Lower leg skin (tissue), 4 donors: ENCODE measurements at regions not wholly inside any gene's neighbourhood (a gene's known extent, or its start where the extent isn't known, plus 50 kb on each side); places are given as distances from the start of the nearest gene placed in this dataset.

Source experiments
- DNase-seq, 2 donors: peaks; one replicate each; pipeline ENCODE4 v3.0.0-alpha.2; 2019; ENCODE audit warnings: low spot score in 2 of 2
- H3K4me3 ChIP-seq: fragments of 200-600 bp; sonication (generic); 2 replicates; pipeline ENCODE4 v1.5.1; 2017; ENCODE audit warnings: mild to moderate bottlenecking, low read depth; ENCODE audit not compliant: poor library complexity, severe bottlenecking
- CTCF ChIP-seq, 3 donors: fragments of 450-650 bp; IDR thresholded peaks; one replicate each; pipeline ENCODE4 v1.5.1; 2016; ENCODE audit warnings: antibody characterized with exemption in 3 of 3, mild to moderate bottlenecking in 3 of 3, moderate library complexity in 2 of 3
- POLR2A ChIP-seq, 2 donors: fragments of 450-650 bp; IDR thresholded peaks; one replicate each; pipeline ENCODE4 v1.6.1; 2016 to 2017; ENCODE audit warnings: antibody characterized with exemption in 2 of 2, mild to moderate bottlenecking in 1 of 2, moderate library complexity in 1 of 2
- WGBS, 2 donors: methylation state at CpG; one replicate each; pipeline ENCODE4 v1.1.5; 2018; 5-methylcytosine and 5-hydroxymethylcytosine counted together
- intact Hi-C: fragments of 100-400 bp; cut with DNase I; formaldehyde crosslinking; loops from one replicate; pipeline ENCODE4 v1.15.0; 2023; ENCODE audit warnings: low total_unique reads

GRCh38 chr6:21955951-21956350, 340.9 kb downstream of the PRL start:
- TF ChIP-seq CTCF (IDR thresholded peaks at IDR 0.05) (no peak), POLR2A (IDR thresholded peaks at IDR 0.05) (no peak)
- DNase-seq = no peak
- intact Hi-C loops = no loop called here
- WGBS, 2 donors = 92 to 93% methylated on average over 8 of the region's 8 CpGs
- no peak overlapping the region for H3K4me3 ChIP-seq

GRCh38 chr6:21958428-21958827, 338.4 kb downstream of the PRL start:
- 83 to 91% methylated on average over 2 of the region's 2 CpGs for WGBS, 2 donors
- no peak for DNase-seq
- intact Hi-C loops = no loop called here
- TF ChIP-seq POLR2A (IDR thresholded peaks at IDR 0.05) (no peak), CTCF (IDR thresholded peaks at IDR 0.05) (no peak)
- no peak overlapping the region for H3K4me3 ChIP-seq

GRCh38 chr6:21961226-21961625, 335.6 kb downstream of the PRL start:
- intact Hi-C loops = no loop called here
- TF ChIP-seq POLR2A (IDR thresholded peaks at IDR 0.05) (no peak), CTCF (IDR thresholded peaks at IDR 0.05) (no peak)
- WGBS, 2 donors = 94 to 97% methylated on average over 4 of the region's 4 CpGs
- H3K4me3 ChIP-seq = no peak overlapping the region
- no peak for DNase-seq

- WGBS, 2 donors = 60 to 65% methylated on average over 3 of the region's 3 CpGs
- DNase-seq = no peak
- intact Hi-C loops = no loop called here
These were observed 331.8 kb downstream of the PRL start for GRCh38 chr6:21965016-21965415.

GRCh38 chr6:21965953-21966539, 330.8 kb downstream of the PRL start:
- DNase-seq = no peak
- intact Hi-C loops = no loop called here
- WGBS, 2 donors = 87 to 92% methylated on average over 8 of the region's 8 CpGs
- no peak for TF ChIP-seq POLR2A (IDR thresholded peaks at IDR 0.05)
- no peak for TF ChIP-seq CTCF (IDR thresholded peaks at IDR 0.05)
- no peak overlapping the region for H3K4me3 ChIP-seq

More at GRCh38 chr6:21965016-21965415, 331.8 kb downstream of the PRL start:
- no peak overlapping the region for H3K4me3 ChIP-seq
- TF ChIP-seq POLR2A (IDR thresholded peaks at IDR 0.05) (no peak), CTCF (IDR thresholded peaks at IDR 0.05) (no peak)
